HG03457 (cell line): ENCODE measurements at regions not wholly inside any gene's neighbourhood (a gene's known extent, or its start where the extent isn't known, plus 50 kb on each side); places are given as distances from the start of the nearest gene placed in this dataset.

ENCODE experiments used
- ATAC-seq: cut with Tn5 transposase; IDR thresholded peaks from one replicate; pipeline ENCODE4 v1.9.1; 2021; ENCODE audit warnings: moderate number of reproducible peaks; ENCODE audit not compliant: unreplicated experiment

DNA sequence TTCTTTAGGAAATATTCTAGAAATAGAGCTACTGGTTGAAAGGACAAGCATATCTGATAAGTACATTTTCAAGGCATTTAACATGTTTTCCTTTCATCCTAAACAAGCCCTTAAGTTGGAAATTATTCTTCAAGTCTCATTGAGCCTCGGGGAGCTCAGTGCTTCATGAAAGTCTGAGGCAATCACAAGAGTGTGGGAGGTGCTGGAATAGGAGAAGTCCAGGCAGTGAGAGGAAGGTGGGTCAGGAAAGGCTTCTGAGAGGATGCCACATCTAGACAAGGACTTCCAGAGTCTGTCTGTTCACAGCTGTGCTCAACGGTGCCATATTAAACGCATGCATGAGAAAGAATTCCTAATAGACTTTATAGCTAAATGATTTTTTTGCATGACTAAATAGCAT, 69.8 kb downstream of the CD83 start:
- no peak for ATAC-seq

DNA sequence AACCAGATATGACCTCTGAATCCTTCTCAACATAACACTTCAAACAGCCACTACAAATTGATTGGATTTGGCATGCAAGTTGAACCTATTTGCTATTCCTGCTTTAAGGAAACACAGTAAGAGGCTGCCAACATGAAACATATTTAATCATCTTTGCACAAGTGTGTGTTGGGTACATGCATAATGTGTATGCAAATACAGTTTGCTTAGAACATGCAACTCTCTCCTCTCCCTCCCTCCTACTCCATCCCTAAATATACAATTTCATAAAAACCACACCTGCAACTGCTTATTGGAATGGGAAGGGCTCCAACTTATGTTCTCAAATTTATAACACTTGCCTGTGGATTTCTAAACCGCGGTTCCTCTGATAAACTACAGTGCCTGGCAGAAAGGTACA, 71.5 kb downstream of the CD83 start:
- no peak for ATAC-seq

DNA sequence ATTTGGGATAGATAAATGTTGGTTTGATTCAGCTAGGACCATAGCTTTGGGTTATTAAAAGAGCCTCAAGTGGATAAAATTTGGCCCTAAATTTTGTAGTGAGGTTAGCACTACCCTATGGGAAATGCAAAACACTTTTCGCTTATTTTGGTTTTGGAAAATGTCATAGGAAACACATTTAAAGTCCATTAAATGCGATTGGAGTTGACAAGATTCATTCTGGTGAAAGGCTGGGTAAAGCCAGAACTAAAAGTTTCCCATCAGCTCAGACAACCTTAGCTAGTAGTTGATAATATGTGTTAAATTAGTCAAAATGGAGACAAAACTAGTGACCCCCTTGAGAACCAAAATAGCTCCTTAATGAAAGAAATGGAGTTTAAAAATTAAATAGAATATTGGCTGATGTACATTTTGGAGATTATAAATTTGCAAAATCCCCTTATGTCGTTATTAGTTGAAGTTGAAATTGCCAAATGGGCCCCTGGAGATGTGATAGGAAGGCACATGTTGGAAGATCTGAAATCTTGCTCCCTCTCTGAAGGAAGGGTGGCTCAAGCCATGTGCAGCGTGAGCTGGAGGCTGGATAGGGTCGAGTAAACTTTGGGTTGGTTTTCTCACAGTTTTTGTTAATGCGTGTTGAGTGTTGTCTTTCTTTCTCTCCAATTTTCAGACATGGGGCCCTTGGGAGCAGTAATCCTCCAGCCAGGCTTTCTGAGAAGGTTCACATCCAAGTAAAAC, 72.8 kb downstream of the CD83 start:
- no peak for ATAC-seq

DNA sequence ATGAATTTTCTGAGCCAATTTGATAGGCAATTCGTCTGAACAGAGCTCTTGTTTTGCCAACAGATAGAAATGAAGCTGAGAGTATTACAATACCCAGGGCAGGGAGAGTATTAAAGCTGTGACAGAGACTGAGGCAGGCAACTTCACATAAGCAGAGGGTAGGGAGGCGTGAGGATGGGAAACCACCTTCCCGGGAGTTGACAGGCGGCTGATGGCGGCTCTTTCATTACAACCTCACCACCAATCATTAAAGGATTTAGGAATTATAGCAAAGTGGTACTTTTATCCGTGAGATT, 73.3 kb downstream of the CD83 start:
- ATAC-seq: no peak

DNA sequence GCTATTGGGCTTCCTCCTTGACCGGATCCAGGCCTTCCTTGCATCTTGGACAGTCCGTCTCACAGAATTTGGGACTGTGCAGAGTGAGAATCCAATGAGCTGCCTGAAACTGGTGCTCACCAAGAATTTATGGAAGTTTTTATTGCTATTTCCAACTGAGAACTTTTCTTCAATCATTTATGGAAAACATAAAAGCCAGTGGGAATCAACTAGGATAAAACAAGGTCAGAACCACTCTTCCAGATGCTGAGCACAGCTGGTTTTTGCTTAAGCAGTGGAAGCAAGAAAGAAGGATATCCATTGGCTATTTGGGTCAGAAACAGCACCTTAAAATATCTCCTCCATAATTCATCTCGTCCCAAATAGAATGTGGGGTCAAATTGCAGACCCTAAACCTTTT, 74.2 kb downstream of the CD83 start:
- ATAC-seq: no peak

DNA sequence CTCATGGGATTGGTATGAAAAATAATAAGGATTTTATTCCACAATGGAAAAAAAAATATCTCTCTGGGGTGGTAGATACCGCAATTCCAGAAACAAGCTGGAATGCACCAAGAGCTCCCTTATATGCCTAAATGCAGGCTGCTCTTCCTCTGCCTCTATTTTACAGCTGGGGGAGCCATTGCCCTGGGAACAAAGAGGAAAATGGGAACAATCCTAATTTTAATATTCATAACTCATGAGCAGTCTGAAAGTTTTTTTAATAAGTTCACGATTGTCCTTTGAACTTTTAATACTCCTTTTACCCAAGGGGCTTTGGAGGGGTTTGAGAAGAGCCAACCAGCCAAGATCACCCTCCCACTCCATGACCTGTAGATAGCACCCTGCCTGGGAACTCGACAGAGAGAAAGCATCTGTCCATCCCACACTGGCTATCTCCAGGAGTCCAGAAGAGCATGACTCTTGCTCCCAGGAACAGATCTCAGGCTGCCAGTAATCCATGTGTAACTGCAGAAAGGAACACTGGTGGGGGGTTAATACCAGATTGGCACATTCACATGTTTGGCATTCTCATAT, 74.7 kb downstream of the CD83 start:
- no peak for ATAC-seq

DNA sequence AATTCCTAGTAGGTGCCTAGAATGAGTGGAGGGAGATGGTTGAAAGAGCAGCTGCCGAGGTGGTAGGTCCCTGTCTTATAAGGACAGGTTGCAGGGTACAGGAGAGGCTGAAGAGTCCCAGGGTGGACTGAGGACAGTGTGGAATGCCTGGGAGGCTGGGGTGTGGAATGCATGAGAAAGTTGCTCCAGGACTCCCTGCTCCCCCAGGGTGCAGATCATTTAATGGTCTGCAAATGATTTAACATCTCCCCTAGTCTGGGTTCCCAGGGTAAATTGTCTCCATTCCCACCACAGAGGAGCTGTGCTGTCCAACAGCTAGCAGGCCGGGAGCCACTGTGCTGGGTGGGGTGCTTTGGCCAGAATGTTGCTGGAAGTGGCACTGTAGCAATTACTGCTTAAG, 76.0 kb downstream of the CD83 start:
- no peak for ATAC-seq

DNA sequence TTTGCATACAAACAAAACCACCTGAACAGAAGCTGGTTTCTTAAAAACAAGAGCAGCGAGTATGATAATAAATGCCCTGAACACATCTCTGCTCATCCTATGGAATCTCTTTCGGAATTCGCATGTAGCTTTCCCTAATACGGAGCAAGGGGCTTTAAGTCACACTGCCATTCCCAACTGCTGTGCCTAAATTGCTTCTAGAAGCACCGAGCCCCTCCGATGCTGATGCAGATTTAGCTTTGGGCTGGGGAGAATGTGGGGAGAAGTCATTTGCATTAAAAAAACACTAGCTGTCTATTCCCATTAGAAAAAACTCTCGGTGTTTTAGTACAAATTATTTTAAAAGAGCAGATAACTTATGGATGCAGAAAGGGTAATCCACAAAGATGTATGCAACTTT, 76.9 kb downstream of the CD83 start:
- ATAC-seq: no peak

DNA sequence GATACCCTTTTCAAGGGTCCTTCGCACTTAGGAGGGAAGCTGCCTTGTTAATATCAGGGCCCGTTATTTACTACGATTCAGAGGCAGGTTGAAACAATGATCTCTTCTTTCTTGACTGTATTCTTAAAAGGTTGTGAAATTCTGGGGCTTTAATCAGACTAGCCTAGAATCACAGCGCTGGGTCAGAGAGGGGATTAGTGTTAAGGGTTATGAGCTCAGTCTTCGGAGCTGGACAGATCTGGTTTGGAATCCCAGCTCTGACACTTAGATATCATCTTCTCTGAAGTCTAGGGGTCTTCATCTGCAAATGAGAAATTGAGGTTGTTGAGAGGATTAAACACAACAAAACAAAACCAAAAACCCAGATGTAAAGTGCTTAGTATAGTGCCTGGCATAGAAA, 77.4 kb downstream of the CD83 start:
- ATAC-seq: no peak

DNA sequence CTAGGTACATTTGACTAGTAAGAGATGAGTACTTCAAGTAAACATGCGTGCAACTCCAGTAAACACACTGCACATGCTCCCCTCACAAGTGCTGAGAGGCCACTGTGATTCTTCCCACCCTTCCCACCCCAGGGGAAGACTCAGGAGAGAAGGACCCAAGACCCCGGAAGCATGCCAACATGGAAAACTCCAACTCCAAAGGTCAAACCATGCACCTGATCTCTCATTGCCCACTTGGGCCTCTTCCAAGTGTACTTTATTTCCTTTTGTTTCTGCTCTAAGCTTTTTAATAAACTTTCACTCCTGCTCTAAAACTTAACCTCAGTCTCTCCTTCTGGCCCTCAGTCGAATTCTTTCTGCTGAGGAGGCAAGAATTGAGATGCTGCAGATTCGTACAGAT, 78.5 kb downstream of the CD83 start:
- no peak for ATAC-seq

DNA sequence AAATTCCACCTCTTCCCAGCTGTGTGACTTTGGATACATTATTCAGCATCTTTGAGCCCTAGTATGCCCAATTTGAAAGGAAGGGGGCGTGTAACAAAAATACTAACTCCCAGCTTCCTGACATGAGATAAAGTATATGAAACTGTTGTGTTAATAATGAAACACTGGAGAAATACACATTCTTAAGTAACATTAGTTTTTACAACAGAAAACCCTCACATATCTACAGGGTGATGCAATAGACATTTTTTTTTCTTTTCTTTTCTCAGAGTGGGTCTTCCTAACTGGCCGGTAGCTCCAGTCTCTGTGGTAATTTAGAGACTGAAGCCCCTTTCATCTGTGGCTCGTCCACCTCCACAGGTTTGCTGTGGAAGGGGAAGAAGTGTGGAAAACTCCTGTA, 79.5 kb downstream of the CD83 start:
- ATAC-seq: no peak

DNA sequence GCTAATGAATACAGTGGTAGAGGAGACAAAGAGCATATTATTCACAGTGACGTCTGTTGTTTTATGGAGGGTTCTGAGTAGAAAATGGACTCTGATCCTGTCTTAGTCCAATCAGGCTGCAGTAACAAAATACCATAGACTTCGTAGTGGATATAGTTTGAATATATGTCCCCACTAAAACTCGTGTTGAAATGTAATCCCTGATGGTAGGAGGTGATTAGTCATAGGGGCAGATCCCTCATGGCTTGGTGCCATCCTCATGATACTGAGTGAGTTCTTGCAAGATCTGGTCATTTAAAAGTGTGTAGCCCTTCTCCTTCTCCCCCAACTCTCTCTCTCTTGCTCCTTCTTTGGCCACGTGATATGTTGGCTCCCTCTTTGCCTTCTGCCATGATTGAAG, 82.5 kb downstream of the CD83 start:
- no peak for ATAC-seq

DNA sequence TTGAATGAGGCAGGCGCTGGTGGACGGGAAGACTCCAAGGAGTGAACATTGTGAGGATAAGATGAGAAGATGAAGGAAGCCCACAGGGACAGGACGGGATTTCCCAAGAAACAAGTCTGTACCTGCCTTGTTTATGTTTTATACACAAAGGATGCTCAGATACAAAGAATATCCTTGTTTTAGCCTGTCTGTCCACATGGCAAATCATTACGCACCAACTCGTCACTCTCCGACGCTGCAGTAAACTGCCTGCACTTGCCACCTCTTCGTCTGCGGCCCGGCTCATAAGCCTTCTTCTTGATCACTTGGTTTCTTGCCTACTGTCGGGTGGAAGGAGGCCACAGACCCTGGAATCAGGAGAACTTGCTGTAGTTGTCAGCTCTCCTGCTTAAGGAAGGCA, 85.4 kb downstream of the CD83 start:
- no peak for ATAC-seq

DNA sequence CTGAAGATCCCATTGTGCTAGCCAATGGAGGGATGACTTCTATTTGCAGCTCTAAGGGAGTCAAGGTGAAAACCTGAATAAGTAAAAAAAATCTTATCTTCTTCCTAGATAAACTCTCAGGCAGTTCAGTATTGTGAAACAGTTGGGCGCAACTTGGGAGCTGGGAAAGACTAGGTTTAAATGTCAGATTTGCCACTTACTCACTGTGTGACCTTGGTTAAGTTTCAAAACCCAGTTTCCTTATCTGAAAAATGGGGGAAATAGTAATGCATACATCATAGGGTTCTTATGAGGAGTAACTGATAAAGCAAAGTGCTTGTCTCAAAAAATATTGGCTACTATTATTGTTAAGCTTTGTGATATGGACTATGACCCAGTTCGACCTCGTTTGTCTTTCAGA, 88.8 kb downstream of the CD83 start:
- no peak for ATAC-seq

DNA sequence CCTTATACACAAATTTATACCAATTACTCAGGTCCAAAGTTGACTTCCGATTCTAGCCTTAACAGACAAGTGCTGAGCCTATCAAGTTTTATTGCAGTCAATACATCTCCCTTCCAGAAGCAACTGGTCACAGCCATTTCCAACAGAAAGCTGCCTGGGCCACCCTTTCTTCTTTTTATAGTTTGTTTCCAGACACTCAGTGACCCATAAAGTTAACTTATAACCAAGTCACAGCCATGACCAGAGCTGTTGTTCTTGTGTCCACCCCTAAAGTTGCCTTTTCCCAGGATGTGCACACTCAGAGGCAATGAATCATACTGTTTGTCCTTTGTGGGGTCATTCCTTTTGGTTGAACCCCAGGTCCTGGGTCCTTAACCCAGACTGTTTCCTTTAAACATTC, 89.9 kb downstream of the CD83 start:
- no peak for ATAC-seq

DNA sequence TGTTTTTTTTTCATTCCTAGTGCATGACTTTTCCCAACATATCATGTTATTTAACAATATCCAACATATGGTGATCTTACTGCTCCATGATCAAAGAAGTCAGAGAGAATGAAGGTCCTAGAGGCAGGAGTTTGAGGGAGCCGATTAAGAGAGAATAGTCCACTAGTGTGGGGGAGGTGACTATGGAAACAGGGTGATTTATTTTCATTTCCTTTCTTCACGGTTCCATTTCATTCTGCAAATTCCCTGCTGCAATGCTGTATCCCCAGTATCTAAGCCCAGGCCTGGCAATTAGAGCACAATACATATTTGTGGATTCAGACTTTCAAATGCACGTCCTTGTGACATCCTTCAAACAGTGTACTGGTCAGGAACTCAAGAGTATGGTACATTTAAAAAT, 91.4 kb downstream of the CD83 start:
- ATAC-seq: no peak

DNA sequence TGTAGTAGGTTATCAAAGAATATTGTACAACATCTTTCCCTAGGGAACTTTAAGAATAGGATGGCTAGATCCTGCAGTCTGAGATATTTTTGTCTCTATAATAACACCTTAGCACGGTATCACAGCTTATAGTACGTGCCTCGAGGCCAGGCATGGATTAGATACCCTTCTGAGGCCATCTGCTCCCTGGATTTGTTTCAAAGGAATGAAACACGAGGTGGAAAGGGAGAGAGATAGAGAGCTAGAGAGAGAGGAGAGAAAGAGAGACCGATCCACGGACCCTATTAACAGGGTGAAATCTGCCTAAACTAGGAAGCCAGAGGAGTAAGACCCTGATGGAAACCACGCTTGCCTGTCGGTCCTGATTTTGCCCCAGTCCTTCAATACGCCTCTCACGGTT, 92.5 kb downstream of the CD83 start:
- ATAC-seq: no peak

DNA sequence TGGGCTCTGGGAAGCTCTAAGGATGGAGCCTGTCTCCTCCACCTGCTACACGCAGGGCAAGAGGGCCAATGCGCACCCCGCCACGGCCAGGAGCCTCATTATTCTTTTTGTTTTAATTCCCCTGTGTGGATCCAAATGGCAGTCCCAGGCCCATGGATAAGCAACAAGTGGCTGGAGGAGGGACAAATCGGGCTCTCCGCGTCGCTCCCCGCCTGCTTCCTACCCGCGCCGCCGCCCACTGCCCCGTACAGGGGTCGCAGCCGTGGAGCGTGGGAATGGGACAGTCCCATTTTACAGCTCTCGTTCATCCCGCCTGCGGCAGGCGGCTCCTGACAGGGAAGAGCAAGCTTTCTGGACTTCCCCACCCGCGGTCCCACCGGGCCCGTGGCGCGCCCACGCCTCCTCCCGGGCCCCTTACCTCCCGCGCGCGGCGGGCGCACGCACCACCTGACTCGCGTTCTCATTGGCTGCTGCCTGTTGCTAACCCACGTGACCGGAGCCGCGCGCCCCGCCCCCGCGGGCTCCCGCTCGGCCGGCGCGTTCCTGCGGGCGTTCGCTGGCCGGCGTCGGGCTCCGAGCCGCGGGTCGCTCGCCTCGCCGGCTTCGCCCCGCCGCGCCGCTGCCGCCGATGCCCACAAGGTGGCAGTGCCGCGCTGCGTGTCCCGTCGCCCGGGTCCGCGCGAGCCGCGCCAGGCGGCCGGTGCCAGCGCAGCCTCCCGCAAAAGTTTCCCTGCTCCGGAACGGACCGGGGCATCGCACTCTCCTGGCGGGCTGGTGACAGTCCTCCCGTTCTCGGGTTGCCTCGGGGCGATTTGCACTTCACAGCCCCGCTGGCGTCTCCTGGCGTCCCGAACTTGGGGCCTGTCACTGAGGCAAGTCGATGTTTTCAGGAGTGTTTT, 93.3 kb downstream of the CD83 start:
- peak; percentile 90 for ATAC-seq

DNA sequence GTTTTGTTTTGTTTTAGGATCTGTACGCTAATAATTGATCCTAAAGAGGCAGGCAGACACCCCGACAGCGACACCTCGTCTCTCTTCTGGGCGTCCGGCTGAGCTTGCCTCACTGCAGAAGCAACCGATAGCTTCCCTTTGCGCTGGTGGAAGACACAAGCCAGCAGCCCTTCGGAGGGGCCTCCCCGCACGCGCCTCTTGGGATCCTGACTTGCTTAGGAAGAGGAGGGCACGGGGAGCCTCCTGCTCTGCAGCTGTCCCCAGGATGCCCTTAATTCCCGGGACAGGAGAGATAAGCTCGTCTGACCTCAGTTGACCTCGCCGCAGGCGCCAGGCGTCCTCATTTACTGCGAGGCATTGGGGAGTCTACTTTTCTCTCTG, 94.0 kb downstream of the CD83 start:
- peak; percentile 3 for ATAC-seq

DNA sequence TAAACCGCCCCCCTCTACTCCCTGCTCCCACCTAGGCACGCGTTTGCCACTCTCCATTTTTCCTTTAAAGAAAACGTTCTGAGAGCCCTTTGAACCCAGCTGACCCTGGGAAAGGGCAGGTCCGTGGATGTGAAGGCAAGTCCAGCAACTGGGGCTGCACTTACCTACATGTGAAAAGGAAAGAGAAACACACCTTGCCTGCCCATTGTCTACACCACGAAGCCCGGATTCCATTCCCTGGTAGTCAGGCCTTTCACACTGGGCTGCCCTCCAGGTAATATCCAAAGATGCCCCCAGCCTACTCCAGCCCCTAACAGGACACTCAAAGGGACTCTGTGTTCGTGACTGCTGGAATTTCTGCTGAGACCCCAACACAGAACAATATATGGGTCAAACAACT, 94.4 kb downstream of the CD83 start:
- ATAC-seq: no peak

DNA sequence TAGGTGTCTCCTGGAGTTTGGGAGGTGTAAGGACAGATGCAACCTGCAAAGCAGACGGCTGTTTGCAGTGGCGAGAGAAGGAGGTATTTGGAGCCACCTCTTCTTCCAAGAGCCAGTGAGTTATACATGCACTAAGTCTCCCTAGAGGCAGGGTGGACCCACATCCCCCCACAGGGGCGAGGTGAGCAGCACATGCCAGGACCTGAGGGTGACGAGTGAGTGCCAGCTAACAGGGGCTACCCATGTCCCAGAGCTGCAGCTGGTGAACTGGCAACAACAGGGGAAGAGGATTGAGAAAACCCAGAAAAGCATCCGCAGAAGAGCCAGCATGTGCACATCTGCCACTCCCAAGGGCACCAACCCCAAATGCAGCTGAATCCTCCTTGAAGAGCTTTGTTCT, 95.1 kb downstream of the CD83 start:
- ATAC-seq: no peak

DNA sequence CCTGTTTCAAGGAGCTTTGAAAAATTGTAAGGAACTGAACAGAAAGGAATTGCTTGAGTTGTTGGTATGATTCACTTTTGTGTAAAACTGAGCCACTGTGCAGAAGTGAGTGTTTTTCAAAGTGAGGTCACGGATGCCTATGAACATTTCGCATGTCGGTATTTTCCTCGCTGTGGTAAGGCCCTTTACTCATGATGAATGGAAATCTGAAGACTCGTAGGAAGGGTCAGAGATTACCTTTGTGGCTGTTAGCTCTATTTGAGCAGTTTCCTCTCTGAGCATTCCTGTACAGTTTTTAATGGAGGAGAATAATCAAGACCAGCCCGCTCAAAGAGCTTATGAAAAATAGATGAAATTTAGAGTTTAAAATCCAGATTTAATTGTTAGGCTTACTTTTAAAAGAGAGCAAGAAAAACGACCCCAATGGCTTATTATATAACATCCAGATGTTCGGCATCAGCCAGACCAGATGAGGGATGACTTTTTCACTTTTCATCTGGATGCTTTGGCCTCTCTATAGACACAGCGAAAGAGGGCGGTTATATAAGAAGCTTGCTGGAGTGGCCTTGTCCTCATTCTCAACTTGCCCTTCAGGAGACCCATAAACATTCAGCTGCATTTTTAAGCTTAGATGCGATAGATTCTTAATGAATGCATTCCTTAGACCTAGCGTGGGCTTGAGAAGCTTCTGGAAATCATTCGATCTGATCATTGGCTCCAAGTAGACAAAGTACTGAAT, 99.5 kb downstream of the CD83 start:
- no peak for ATAC-seq
